ENCODE measurements at regions not wholly inside any gene's neighbourhood (a gene's known extent, or its start where the extent isn't known, plus 50 kb on each side); places are given as distances from the start of the nearest gene placed in this dataset.

GRCh38 chr3:82306189-82306588 lies 544.7 kb upstream of the GBE1 start:
- no peak overlapping the region for H3K27ac Mint-ChIP-seq
- H3K27me3 Mint-ChIP-seq, result no peaks in the 10 kb centered on the region
- no peak overlapping the region for H3K4me3 Mint-ChIP-seq
- no peaks in the 10 kb centered on the region for H3K36me3 Mint-ChIP-seq
- H3K4me1 Mint-ChIP-seq, result no peaks in the 10 kb centered on the region
- peaks cover 3 to 12% (median 10%) of the 10 kb centered on the region in 3 donors for H3K9me3 Mint-ChIP-seq

DNA sequence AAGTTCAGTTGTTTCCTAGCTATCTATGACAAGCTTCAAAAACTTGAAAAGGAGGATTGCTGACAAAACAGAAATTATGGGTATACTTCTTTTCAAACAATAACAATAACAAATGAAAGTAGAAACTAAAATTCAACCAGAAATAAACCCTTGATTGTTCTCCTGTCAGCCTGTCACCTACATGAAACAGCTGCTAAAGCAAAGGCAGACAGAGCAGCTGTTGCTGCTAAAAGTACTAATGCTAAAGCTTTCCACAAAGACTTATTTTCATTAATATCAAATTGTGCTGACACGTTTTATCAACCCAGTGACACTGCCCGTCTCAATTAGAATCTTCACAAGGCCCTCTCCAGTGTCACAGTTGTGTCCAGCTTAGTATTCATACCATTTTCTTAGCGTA lies 533.2 kb upstream of the GBE1 start:
- no peak overlapping the region for H3K4me3 Mint-ChIP-seq
- no peak overlapping the region for H3K27ac Mint-ChIP-seq
- H3K27me3 Mint-ChIP-seq, result no peaks in the 10 kb centered on the region

GRCh38 chr3:82293867-82294266 lies 532.4 kb upstream of the GBE1 start:
- H3K36me3 Mint-ChIP-seq, result no peaks in the 10 kb centered on the region
- H3K27me3 Mint-ChIP-seq, result no peaks in the 10 kb centered on the region
- H3K9me3 Mint-ChIP-seq, result peaks cover 2 to 13% (median 2%) of the 10 kb centered on the region in 3 donors
- no peak overlapping the region for H3K27ac Mint-ChIP-seq
- no peaks in the 10 kb centered on the region for H3K4me1 Mint-ChIP-seq
- no peak overlapping the region for H3K4me3 Mint-ChIP-seq

More for the DNA sequence above, 533.2 kb upstream of the GBE1 start:
- Mint-ChIP-seq H3K36me3 (no peaks in the 10 kb centered on the region), H3K4me1 (no peaks in the 10 kb centered on the region), H3K9me3 (peaks cover 2 to 7% (median 2%) of the 10 kb centered on the region in 3 donors)

DNA sequence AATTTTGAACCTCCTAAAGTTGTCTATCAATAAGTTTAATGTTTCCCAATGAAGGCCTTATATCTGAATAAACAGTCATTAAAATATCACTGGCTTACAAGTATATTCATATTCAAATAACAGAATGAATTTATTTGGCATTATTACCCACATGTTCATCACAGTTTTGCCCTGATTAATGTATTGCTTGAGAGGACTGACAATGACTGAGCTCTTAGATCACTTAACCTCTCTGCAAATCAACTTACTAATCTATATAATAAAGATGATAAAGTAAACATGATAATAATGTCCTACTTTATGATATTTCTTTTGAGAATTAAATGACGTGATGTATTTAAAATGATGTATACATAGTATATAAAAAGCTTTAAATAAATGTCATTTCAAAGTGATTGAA lies 532.0 kb upstream of the GBE1 start:
- H3K36me3 Mint-ChIP-seq, result no peaks in the 10 kb centered on the region
- peaks cover 2 to 17% (median 4%) of the 10 kb centered on the region in 3 donors for H3K9me3 Mint-ChIP-seq
- H3K4me3 Mint-ChIP-seq, result no peak overlapping the region
- no peaks in the 10 kb centered on the region for H3K4me1 Mint-ChIP-seq
- H3K27ac Mint-ChIP-seq, result no peak overlapping the region
- H3K27me3 Mint-ChIP-seq, result no peaks in the 10 kb centered on the region

DNA sequence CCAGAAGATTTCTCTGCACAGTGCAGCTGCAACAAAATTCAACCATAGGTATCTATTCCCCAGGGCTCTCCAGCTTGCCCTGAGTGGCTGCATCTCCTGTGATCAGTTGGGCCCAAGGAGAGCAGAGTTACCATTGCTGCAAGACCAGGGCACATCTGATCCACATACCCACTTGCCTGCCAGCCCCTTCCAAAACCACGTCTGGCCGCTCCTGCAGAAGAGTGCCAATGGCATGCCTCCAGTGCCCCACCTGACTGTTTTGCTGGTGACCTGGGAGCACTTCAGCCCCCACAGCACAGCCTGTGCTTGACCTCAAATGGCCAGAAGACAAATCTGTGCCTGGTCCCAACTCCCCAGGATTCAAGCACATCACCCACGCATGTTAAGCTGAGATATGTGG lies 526.1 kb upstream of the GBE1 start:
- Mint-ChIP-seq H3K9me3 (peaks cover 4 to 29% (median 4%) of the 10 kb centered on the region in 3 donors), H3K27me3 (no peaks in the 10 kb centered on the region), H3K27ac (no peak overlapping the region), H3K36me3 (no peaks in the 10 kb centered on the region), H3K4me1 (no peaks in the 10 kb centered on the region), H3K4me3 (no peak overlapping the region)

- Mint-ChIP-seq H3K27me3 (no peaks in the 10 kb centered on the region), H3K27ac (no peak overlapping the region), H3K36me3 (no peaks in the 10 kb centered on the region), H3K4me1 (no peaks in the 10 kb centered on the region), H3K4me3 (no peak overlapping the region), H3K9me3 (peaks cover 0 to 7% (median 0%) of the 10 kb centered on the region in 3 donors)
Measured at GRCh38 chr3:82281205-82281604, 519.8 kb upstream of the GBE1 start.

- Mint-ChIP-seq H3K27ac (no peak overlapping the region), H3K36me3 (no peaks in the 10 kb centered on the region), H3K4me3 (no peak overlapping the region), H3K27me3 (no peaks in the 10 kb centered on the region), H3K4me1 (no peaks in the 10 kb centered on the region), H3K9me3 (peaks cover 0 to 7% (median 2%) of the 10 kb centered on the region in 3 donors)
Measured at GRCh38 chr3:82276992-82277391, 515.5 kb upstream of the GBE1 start.

DNA sequence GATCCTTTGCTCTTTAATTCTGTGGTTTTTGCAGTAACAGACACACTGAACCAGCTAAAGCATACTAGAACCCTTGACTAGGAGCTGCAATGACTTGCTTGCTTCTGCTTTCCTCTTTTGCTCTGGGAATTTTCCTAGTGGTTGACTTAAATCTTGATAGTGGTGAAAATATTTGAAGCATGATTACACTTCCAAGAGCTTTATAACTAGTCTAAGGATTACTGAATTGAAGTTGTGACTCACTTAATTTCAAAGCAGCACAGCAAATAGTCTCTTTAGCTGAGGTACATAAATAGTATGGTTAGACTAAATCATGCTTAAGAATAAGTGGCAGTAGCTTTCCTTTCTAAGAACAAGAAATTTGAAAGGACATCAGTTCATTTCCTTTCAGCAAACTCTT lies 513.5 kb upstream of the GBE1 start:
- Mint-ChIP-seq H3K4me1 (no peaks in the 10 kb centered on the region), H3K27ac (no peak overlapping the region), H3K36me3 (peaks cover 2% of the 10 kb centered on the region), H3K4me3 (no peak overlapping the region), H3K9me3 (peaks cover 5 to 17% (median 11%) of the 10 kb centered on the region in 3 donors), H3K27me3 (no peaks in the 10 kb centered on the region)

GRCh38 chr3:82265747-82266146 lies 504.3 kb upstream of the GBE1 start:
- peaks cover 0 to 7% (median 7%) of the 10 kb centered on the region in 3 donors for H3K9me3 Mint-ChIP-seq
- H3K4me1 Mint-ChIP-seq, result no peaks in the 10 kb centered on the region
- no peaks in the 10 kb centered on the region for H3K27me3 Mint-ChIP-seq
- no peak overlapping the region for H3K27ac Mint-ChIP-seq
- H3K4me3 Mint-ChIP-seq, result no peak overlapping the region
- peaks cover 2% of the 10 kb centered on the region for H3K36me3 Mint-ChIP-seq

DNA sequence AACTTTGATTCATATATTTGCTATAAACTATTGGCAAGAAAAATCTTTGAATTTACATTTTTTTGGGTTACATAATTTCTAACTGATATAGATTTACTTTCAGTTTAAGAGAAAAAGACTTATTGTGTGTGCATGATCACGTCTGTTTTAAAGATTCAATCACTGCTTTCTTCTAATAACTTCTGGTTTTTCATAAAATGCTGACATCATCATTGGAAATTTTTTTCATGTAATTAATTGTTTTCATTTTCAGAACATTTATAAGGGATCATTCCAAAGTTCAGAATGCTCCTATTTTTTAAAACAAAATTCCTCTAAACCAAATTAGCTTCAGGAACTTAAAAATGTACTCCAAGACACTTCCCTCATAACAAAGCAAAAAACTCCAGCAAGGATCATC lies 500.7 kb upstream of the GBE1 start:
- Mint-ChIP-seq H3K27me3 (no peaks in the 10 kb centered on the region), H3K36me3 (no peaks in the 10 kb centered on the region), H3K4me3 (no peak overlapping the region), H3K9me3 (peaks cover 0 to 5% (median 4%) of the 10 kb centered on the region in 3 donors), H3K4me1 (no peaks in the 10 kb centered on the region), H3K27ac (no peak overlapping the region)

- Mint-ChIP-seq H3K9me3 (peaks cover 0 to 5% (median 4%) of the 10 kb centered on the region in 3 donors), H3K4me1 (no peaks in the 10 kb centered on the region), H3K27ac (no peak overlapping the region), H3K4me3 (no peak overlapping the region), H3K27me3 (no peaks in the 10 kb centered on the region), H3K36me3 (no peaks in the 10 kb centered on the region)
Measured at GRCh38 chr3:82261637-82262036, 500.2 kb upstream of the GBE1 start.

DNA sequence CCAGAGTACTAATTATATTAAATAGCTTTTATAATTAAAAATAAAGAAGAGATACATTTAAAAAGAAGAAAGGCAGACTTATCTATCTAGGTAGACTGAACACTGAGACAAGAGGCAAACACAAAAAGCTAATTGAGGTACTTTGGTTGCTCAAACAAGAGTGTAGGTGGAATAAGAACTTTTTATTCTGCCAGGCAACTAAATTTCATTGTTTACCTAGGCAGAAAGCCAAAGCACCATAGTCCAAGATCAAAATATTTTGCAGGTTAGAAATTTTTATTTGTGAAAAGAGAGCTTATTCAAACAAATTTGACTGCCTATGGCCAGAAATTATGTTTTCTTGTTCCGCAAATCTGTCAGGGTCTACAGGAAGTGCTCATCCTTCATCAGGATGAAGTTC lies 499.6 kb upstream of the GBE1 start:
- Mint-ChIP-seq H3K36me3 (no peaks in the 10 kb centered on the region), H3K4me1 (no peaks in the 10 kb centered on the region), H3K27me3 (no peaks in the 10 kb centered on the region), H3K27ac (no peak overlapping the region), H3K9me3 (peaks cover 0 to 5% (median 4%) of the 10 kb centered on the region in 3 donors), H3K4me3 (no peak overlapping the region)

- H3K4me1 Mint-ChIP-seq, result no peaks in the 10 kb centered on the region
- no peak overlapping the region for H3K4me3 Mint-ChIP-seq
- H3K36me3 Mint-ChIP-seq, result no peaks in the 10 kb centered on the region
- H3K27me3 Mint-ChIP-seq, result no peaks in the 10 kb centered on the region
- H3K9me3 Mint-ChIP-seq, result peaks cover 0 to 5% (median 4%) of the 10 kb centered on the region in 3 donors
- no peak overlapping the region for H3K27ac Mint-ChIP-seq
Measured at GRCh38 chr3:82259994-82260393, 498.5 kb upstream of the GBE1 start.

- Mint-ChIP-seq H3K36me3 (no peaks in the 10 kb centered on the region), H3K4me3 (no peak overlapping the region), H3K4me1 (peaks cover 0 to 1% (median 0%) of the 10 kb centered on the region in 3 donors), H3K9me3 (peaks cover 0 to 9% (median 2%) of the 10 kb centered on the region in 3 donors), H3K27me3 (no peaks in the 10 kb centered on the region), H3K27ac (no peak overlapping the region)
Measured at GRCh38 chr3:82240322-82240721, 478.9 kb upstream of the GBE1 start.

GRCh38 chr3:82236257-82236656 lies 474.8 kb upstream of the GBE1 start:
- no peak overlapping the region for H3K4me3 Mint-ChIP-seq
- no peak overlapping the region for H3K27ac Mint-ChIP-seq
- peaks cover 2 to 4% (median 3%) of the 10 kb centered on the region in 3 donors for H3K9me3 Mint-ChIP-seq
- H3K27me3 Mint-ChIP-seq, result no peaks in the 10 kb centered on the region
- H3K36me3 Mint-ChIP-seq, result no peaks in the 10 kb centered on the region
- H3K4me1 Mint-ChIP-seq, result no peaks in the 10 kb centered on the region

DNA sequence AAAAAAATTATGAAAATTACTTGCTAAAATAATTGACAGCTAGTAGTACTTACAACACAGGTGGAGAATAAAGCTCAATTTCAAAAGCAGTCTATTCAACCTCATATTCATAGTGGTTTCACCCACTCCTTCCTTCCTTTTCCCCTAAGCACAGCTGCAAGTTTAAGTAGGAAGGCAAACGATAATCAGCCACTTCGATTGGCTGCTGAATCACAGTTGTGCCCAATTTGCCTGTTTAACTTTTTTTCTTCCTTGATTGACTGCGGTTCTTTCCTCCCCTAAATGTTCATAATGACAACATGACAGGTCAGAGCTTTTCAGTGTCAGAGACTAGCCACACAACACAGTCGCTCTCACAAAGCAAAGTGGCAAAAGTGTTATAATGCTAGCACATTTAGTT lies 468.0 kb upstream of the GBE1 start:
- Mint-ChIP-seq H3K4me1 (no peaks in the 10 kb centered on the region), H3K36me3 (no peaks in the 10 kb centered on the region), H3K27ac (no peak overlapping the region), H3K9me3 (peaks cover 0 to 4% (median 4%) of the 10 kb centered on the region in 3 donors), H3K27me3 (no peaks in the 10 kb centered on the region), H3K4me3 (no peak overlapping the region)

GRCh38 chr3:82224661-82225060 lies 463.2 kb upstream of the GBE1 start:
- no peaks in the 10 kb centered on the region for H3K27me3 Mint-ChIP-seq
- peaks cover 2 to 5% (median 2%) of the 10 kb centered on the region in 3 donors for H3K9me3 Mint-ChIP-seq
- H3K4me3 Mint-ChIP-seq, result no peak overlapping the region
- no peaks in the 10 kb centered on the region for H3K36me3 Mint-ChIP-seq
- no peak overlapping the region for H3K27ac Mint-ChIP-seq
- no peaks in the 10 kb centered on the region for H3K4me1 Mint-ChIP-seq
